ENCODE measurements at regions not wholly inside any gene's neighbourhood (a gene's known extent, or its start where the extent isn't known, plus 50 kb on each side); places are given as distances from the start of the nearest gene placed in this dataset.

GRCh38 chr6:105628156-105628860, 225.4 kb upstream of the PREP start:
- Histone ChIP-seq H3K4me3 (ENCODE audit: low read depth, low read length) (no peak overlapping the region), H3K27me3 (ENCODE audit: control insufficient read depth, insufficient read depth, low read length) (no peaks in the 10 kb centered on the region), H3K36me3 (ENCODE audit: control insufficient read depth, insufficient read depth, low read length) (no peaks in the 10 kb centered on the region)
- TF ChIP-seq, protein P1, sequence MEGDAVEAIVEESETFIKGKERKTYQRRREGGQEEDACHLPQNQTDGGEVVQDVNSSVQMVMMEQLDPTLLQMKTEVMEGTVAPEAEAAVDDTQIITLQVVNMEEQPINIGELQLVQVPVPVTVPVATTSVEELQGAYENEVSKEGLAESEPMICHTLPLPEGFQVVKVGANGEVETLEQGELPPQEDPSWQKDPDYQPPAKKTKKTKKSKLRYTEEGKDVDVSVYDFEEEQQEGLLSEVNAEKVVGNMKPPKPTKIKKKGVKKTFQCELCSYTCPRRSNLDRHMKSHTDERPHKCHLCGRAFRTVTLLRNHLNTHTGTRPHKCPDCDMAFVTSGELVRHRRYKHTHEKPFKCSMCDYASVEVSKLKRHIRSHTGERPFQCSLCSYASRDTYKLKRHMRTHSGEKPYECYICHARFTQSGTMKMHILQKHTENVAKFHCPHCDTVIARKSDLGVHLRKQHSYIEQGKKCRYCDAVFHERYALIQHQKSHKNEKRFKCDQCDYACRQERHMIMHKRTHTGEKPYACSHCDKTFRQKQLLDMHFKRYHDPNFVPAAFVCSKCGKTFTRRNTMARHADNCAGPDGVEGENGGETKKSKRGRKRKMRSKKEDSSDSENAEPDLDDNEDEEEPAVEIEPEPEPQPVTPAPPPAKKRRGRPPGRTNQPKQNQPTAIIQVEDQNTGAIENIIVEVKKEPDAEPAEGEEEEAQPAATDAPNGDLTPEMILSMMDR (IDR thresholded peaks at IDR 0.05; ENCODE audit: insufficient read depth, low read length, poor library complexity, severe bottlenecking), result no peak
- DNase-seq (ENCODE audit: low read depth), result no peak

GRCh38 chr6:105626295-105627158, 223.6 kb upstream of the PREP start:
- Histone ChIP-seq H3K27me3 (ENCODE audit: control insufficient read depth, insufficient read depth, low read length) (no peaks in the 10 kb centered on the region), H3K4me3 (ENCODE audit: low read depth, low read length) (no peak overlapping the region), H3K36me3 (ENCODE audit: control insufficient read depth, insufficient read depth, low read length) (no peaks in the 10 kb centered on the region)
- DNase-seq (ENCODE audit: low read depth), result no peak
- TF ChIP-seq, protein P1 (IDR thresholded peaks at IDR 0.05; ENCODE audit: insufficient read depth, low read length, poor library complexity, severe bottlenecking), result no peak

- no peak for DNase-seq (ENCODE audit: low read depth)
- no peak overlapping the region for H3K4me3 ChIP-seq (ENCODE audit: low read depth, low read length)
- TF ChIP-seq, protein P1 (IDR thresholded peaks at IDR 0.05; ENCODE audit: insufficient read depth, low read length, poor library complexity, severe bottlenecking), result no peak
These were observed 221.1 kb upstream of the PREP start for GRCh38 chr6:105624021-105624420.

DNA sequence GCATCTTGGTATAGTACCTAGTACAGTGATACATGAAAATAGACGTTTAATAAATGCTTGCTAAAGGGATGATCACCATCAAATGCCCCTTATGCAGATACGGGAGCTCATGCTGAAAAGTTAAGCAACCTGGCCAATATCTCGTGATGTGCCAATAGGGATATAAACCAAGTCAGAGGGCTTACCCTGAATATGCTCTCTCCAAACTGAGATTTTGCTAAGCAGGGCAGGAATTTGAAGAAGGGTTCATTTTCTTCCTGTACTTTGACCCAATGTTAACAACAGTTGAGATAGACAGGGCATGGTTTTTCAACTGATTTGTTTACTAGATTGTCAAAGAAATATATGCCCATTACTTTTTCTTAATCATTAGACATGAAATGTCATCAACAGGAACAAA, 219.3 kb upstream of the PREP start:
- DNase-seq (ENCODE audit: low read depth), result no peak
- Histone ChIP-seq H3K27me3 (ENCODE audit: control insufficient read depth, insufficient read depth, low read length) (no peaks in the 10 kb centered on the region), H3K36me3 (ENCODE audit: control insufficient read depth, insufficient read depth, low read length) (no peaks in the 10 kb centered on the region), H3K4me3 (ENCODE audit: low read depth, low read length) (no peak overlapping the region)
- TF ChIP-seq, protein P1 (IDR thresholded peaks at IDR 0.05; ENCODE audit: insufficient read depth, low read length, poor library complexity, severe bottlenecking), result no peak

More at GRCh38 chr6:105624021-105624420, 221.1 kb upstream of the PREP start:
- H3K36me3 ChIP-seq (ENCODE audit: control insufficient read depth, insufficient read depth, low read length), result no peaks in the 10 kb centered on the region
- H3K27me3 ChIP-seq (ENCODE audit: control insufficient read depth, insufficient read depth, low read length), result no peaks in the 10 kb centered on the region

DNA sequence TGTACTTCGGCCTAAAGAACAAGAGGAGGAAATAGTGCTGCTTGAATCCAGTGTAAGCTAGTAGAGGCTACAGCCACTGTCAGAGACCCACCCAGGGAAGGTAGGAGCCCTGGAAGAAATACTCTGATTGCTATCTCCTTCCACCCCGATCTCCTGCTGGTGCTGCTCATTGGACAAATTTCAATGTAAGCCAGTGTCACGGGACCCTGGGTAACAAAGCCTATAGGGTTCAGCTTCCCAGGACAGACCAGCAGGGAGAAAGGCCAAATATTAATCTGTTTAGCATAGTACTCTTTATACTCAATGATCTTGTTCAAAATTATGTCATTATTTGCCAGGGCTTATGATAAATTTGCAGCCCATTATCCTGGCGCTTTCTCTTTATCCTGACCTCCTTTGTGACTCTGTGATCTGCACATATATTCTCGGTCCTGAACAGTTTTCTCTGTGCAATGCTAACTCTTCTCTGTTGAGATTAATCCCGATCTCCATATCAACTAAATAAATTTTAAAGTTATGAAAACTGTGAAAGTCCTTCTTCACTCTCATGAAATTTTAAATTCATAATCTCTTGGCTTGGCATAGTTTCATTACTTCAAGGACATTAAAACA, 218.8 kb upstream of the PREP start:
- no peak overlapping the region for H3K4me3 ChIP-seq (ENCODE audit: low read depth, low read length)
- no peak for DNase-seq (ENCODE audit: low read depth)
- TF ChIP-seq, protein P1 (IDR thresholded peaks at IDR 0.05; ENCODE audit: insufficient read depth, low read length, poor library complexity, severe bottlenecking), result no peak
- H3K36me3 ChIP-seq (ENCODE audit: control insufficient read depth, insufficient read depth, low read length), result no peaks in the 10 kb centered on the region
- no peaks in the 10 kb centered on the region for H3K27me3 ChIP-seq (ENCODE audit: control insufficient read depth, insufficient read depth, low read length)
